GM21737 (cell line): ENCODE measurements at regions not wholly inside any gene's neighbourhood (a gene's known extent, or its start where the extent isn't known, plus 50 kb on each side); places are given as distances from the start of the nearest gene placed in this dataset.

Experiments
- ATAC-seq: cut with Tn5 transposase; IDR thresholded peaks from one replicate; pipeline ENCODE4 v1.9.1; 2021; ENCODE audit warnings: mild to moderate bottlenecking, moderate library complexity; ENCODE audit not compliant: unreplicated experiment

DNA sequence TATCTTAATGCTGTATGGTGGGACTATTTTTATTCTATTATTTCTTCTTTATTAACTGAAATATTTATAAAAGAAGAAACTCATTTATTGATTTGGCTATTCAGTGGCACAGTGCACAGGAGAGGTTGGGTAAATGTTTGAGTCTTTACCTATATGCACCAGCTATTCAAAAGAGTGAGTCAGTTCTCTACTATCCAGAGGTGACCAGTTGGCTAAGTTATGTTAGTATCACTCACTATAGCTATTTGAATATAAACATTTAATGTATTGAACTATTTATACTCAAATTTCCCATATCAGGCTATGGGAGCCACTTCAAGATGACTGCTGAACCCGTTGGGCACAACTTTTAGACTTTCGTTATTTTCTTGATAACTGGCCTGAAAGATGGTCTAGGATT lies 106.1 kb upstream of the VEGFC start:
- ATAC-seq, result no peak

DNA sequence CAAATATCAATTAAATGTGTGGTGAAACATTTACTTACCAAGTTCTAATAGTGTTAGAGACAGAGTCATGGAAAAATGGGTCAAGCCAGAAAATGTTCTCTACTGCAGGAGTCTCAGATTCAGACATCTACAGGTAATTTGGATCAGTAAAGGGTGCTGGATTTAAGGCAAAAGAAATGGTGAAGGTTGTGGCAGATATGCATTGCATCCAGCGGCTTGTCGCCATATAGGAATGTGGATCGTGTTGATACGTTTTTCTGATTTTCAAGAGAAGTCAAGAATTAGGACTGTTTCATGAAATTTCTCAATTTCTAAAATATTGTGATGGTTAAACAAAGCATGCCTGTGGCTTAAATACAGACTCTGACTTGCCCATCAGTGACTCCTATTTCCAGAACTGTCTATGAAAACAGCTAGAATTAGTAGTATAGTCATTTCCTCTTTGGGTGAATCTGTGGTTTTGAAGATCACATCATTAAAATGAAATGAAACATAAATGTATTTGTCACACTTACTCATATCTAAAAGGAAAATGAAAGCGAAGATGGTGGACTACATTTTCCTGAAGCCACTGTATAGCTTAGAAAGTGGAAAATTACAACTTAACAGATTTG lies 110.1 kb upstream of the VEGFC start:
- ATAC-seq, result peak; percentile 94

DNA sequence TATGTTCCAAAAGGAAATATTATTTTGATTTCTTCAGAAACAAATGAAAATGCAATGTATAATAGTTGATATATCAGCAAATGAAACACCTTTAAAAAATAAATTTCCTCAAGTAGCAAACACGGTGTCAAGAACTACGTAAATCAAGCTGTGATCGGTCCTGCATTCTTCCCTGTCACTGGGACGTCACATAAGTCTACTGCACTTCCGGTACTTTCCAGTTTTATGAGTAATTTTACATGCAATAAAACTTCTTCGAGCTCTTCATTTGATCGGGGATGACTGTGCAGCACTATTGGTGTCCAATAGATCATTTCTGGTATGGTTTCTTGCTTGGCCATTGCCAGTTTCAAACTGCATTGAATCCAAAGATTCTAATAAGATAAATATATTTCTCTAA lies 114.0 kb upstream of the VEGFC start:
- no peak for ATAC-seq

DNA sequence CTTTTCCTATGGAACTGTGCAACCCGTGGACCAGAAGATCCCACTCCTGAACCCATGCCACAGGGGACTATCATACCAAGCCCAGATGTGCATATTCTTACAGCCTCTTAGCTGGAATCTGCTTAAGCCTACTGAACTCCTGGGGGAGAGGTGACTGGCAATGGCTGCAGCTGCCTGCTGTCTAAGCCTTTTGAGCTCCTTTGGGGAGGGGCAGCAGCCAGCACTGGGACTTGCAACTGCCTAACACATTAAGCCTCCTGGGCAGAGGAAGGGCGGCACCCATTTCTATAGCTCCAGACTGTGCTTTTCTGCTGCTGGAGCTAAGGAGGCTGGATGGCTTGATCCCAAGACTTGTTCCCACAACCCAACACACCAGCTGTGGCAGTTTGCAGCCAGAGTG lies 117.9 kb upstream of the VEGFC start:
- ATAC-seq, result no peak

DNA sequence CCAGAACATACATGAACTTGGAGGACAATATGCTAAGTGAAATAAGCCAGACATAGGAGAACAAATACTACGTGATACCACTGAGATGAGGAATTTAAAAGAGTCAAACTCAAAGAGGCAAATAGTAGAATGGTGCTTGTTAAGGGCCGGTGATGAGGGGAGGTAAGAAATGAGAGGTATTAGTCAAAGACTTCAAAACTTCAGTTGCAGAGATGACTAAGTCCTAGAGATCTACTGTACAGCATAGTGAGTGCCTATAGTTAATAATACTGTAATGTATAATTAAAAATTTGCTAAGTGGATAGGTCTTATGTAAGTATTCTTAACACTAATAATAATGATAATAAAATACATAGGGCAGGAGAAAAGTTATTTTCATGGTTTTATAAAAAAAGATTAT lies 126.9 kb upstream of the VEGFC start:
- no peak for ATAC-seq

DNA sequence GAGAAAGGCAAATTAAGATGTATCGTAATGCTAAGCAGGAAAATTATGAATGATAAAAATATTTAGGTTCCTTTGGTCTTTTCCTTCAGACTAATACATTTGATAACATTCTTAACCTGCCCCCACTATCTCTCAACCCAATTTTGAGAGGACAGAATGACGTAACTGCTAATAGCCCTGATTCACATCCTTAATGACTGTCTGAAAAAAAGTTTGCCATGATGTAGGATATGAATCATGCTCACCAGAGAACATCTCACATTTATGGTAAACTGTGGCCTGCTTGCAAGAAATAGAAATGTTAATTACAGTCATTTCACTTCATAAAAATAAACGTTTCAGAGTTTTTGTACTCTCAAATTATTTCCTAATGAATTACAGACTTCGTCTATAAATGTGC lies 128.0 kb upstream of the VEGFC start:
- ATAC-seq, result no peak

DNA sequence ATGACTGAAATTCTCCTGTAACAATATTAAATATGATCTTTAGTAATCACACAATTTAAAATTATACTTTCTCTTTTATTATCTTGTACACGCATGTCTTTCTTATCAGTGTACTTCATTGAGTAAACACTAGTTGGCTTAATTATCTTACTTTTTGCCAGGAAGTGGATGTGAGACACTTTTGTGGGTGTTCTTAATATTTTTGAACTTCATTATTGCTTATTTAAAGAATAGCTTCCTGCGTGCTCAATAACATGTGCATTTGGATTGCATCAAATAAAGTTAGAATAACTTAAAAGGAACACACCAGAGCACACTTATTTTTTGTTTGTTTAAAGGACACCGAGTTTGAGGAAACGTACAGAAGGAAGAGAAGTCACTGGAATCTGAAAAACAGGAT lies 128.5 kb upstream of the VEGFC start:
- ATAC-seq, result no peak

DNA sequence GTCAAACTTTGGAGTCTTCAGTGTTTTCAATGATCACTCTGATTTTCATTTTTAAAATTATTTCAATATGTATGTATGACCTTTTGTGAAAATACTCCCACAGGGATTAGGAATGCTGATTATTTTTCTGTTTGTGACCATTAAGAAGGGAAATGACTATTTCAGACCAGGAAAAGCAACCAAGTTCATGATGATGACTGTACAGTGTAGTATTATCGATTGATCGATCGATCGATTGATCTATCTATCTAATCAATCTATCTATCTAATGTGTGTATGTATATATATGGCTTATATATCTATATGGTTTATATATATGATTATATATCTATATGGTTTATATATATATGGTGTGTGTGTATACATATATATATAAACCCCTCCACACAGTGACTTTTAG lies 131.5 kb upstream of the VEGFC start:
- ATAC-seq, result no peak

DNA sequence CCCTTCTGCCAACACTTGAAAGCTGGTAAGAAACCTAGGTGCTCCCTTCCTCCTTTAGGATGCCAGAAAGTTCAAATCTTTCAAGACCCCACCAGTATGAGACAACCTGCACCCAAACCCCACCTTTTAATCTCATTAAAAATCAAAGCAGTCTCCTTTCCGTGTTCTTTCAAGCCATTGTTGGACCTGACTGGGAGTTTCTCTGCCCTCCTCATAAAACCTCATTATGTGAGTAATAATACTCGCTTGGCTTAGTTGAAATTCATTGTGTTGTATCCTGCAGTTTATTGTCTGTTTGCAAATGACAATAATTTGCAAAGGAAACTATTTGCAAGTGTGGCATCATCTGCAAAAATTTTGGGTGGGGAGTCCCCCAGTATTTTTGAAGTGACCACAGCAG lies 133.2 kb upstream of the VEGFC start:
- no peak for ATAC-seq

DNA sequence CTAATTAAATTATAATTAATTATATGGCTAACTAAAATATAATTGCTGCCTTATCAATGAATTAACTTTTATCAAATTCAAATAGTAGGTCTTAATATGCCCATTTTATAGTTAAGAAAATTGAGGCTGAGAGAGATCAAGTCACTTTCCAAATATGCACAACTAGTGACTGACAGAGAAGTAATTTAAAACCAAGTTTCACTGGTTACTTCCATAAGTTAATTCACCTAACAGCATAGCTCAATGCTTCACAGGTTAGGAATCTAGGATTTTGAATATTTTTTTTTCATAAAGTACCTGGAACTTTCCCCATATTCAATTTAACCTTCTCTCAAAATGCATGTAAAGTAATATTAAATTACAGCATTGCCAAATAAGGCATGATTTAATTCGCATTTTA lies 134.4 kb upstream of the VEGFC start:
- no peak for ATAC-seq

DNA sequence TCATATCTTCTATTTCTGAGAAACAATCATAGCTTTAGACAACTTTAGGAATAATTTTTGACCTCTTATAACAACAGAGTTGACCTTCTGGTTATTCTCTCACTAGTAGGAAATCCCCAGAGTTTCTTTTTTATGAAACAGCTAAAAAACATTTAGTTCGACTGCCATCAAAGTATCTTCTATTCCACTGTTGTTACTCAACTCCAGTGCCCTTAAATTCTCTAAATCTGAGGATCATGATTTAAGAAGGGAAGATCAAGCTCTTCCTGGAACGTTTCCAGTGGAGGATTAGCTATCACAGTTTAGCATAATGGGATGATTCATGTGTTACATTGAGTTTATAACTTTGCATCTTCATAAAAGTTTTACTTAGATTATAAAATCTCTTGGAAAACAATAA lies 134.9 kb upstream of the VEGFC start:
- ATAC-seq, result no peak

DNA sequence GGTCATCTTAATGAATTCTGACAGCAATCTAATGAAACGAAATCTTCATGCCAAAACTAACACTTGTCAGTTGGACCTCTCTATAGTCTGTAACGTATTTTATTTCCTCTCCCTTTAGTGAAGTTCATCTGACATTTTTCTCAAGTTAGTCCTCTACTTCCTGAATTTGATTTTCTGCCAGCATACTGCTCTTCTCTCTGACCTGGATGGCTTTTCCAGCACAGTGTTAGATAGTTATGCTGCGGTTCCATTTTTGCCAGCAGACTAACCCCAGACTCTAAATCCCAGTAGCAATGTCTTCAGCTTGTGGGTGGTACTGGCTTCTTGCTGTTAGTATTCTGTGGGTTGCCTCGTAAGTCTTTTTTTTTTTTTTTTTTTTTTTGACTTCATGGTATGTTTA lies 146.7 kb upstream of the VEGFC start:
- ATAC-seq, result no peak

DNA sequence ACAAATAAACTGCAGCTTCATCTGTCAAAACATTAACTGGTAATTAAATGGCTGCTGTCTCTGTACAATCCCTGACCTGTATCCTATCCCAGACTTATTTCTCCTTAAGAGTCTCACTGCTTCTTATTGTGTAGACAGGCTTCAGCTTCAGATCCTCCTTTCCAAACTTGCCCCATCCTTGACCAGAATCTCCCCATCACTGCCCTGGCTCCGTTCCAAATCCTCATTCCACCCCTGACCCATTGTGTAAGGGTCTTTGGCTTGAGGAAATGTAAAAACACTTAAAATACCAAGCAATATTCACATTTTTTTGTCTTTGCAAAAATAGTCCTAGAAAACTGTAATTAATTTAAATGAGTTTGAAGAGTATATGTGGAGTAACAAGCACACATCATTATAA lies 152.6 kb upstream of the VEGFC start:
- ATAC-seq, result no peak

DNA sequence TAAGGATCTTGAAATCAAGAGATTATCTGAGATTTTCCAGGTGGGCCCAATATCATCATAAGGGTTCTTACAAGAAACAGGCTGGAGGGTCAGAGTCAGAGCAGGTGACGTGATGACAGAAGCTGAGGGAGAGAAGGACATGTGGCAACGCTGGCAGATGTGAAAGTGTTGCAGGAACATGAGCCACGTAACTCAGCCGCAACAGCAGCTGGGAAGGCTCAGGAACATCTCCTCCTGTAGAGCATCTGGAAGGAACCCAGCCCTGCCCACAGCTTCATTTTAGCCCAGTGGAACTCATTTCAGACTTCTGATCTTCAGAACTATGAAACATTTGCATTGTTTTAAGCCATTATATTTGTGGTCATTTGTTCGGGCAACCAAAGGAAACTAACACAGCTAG lies 156.3 kb upstream of the VEGFC start:
- ATAC-seq, result no peak

DNA sequence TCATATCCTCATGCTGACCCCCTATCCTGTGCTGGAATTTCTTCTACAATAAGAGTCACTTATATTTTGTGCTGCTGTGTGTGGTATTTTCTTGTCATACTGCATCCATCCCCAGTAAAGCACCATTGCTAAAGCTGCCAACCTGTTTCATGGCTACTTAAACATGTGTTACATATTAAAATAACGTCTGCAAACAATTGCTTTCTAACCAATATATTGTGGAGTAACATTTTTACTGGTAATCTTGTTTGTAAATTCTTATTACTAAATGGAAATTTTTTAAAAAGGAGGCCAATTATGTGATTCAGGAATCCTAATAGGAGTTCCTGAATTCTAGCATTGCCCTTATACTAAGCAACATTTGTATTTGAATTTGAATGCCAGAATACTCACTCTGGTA lies 160.3 kb upstream of the VEGFC start:
- no peak for ATAC-seq

DNA sequence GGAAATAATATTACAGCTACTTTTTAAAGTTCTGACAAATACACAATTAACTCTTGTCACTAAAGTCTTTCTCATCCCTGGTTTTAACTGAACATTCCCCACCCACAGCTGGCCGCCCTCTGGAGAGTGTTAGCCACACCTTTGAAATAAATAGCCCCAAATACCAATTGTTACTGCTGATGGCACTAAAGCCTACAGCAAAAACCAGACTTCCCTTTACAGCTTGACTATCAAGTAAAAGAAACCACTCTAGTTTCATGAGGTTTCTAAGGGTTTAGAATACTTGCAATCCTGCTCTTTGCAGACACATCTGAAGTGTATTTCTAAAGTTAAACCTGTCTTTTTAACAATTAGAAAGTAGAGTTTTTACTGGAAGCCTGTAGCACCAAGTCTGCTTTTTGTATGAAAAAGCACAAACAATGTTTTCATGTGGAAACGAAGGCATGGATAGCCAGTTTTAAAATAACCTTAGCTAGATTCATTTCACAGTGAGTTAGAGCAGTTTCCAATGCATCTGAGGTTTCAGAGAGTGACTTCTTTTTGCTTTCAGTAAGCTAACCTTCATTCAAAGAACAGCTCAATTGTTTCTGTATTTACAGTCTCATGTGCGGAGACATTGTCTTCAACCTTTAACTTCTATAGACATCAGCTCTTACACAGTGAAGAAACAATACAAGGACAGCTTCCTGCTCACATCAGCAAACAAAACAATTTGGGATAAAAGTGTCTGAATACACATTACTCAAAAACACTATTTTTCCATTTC lies 164.8 kb upstream of the VEGFC start:
- no peak for ATAC-seq

DNA sequence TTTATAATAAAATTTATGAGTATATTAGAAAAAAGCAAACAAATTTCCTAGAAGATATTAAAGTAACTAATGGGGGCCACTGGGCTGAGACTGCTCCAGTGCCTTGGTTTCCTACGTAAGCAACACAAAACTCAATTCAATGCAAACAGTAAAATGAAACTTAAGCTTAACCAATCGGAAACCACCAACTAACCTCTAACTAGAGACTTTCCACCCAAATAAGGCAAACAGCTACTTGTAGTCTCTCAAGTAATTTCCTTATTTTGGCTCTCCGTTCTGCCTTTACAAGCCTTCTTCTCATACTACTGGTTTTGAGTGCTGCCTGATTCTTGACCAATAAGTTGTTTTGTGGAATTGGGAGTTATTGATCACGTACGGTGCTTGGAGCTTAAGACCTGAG lies 167.3 kb upstream of the VEGFC start:
- no peak for ATAC-seq

DNA sequence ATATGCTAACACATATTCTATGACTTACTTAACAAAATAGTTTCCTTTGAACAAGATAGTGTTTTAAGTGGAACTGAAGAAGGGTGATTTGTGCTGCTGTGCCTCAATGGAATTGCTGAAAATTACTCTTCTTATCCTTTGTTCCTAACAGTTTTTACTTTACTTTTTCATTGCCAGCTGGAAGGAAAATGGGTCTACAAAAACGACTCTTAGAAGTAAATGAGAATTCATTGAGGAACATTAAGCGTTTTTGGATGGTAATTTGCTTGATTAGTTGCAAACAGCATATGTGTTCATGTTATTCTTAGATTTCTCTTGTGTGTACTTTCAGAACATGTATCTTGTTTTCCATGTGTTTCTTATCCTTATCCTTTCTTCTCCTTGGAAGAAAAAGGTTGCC lies 170.4 kb upstream of the VEGFC start:
- no peak for ATAC-seq

DNA sequence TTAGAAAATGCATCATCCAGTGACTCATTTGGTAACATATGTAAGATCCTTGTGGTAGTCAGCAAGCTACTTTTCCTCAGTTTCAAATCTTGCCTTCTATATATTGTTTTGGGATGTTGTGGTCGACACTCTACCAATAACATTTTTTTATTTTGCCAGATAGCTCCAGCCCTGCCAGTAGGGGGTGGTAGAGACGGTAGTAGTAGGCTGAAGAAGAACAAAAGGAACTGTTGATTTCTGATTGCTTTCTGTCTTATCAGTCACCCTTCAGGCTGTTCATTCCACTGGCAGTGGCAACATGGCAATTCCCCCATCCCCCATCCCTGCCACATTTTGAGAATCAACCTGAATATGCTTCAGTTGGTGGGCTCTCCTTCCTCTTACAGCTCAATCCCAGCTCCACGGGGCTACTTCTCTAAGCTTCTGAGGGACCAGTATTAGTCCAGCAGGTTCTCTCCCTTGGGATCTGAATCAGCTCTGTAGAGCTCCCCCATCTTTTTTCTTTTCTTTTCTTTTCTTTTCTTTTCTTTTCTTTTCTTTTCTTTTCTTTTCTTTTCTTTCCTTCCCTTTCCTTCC lies 171.5 kb upstream of the VEGFC start:
- ATAC-seq, result no peak

DNA sequence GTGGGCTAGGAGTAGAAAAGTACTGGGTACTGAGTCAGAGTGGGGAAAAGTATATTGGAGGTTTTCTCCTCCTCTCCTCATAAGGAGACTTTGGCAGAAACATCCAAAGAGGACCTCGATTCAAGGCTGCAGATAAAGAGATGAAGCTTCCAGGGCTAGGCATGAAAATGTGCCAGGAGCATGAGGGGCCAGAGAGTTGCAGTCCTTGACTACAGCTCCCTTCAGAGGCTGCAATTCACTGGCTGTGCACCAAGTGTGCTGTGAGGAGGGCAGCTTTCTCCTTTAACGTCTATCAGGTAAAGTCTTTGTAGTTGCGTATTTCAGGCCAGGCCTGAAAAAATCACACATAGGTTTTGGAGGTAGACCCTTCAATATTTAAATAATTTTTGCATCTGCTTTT lies 174.9 kb upstream of the VEGFC start:
- ATAC-seq, result no peak

DNA sequence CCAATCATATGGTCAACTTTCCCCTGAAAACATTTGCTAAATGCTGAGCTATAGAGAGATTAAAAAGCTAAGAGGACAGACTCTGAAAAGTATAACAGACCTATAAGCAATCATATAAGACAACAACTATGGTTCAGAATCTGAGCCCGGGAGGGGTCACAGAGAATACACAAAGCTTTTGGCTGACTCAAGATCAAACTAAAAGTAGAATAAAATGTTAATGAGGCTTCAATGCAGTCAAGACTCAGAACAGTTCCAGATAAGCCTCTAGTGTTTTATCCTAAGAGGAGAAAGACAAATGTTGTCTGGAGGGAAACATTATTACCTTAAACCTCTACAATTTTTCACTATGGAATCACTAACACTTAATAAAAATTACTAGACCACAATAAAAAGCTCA lies 175.4 kb upstream of the VEGFC start:
- no peak for ATAC-seq

DNA sequence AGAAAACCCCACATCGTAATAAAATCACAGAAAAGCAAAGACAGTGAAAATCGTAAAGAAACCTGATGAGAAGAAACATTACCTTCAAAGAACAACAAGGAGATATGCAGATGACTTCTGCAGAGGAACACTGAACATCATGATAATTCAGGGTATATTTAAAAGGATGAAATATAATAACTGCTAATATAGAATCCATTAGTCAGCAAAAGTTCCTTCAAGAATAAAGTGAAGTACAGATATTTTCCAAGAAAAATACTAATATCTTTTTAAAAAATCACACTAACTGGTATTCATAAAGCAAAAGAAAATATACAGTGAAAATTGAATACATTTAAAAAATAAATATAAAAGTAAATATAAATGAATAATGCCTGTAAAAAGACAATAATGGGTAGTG lies 176.3 kb upstream of the VEGFC start:
- no peak for ATAC-seq

DNA sequence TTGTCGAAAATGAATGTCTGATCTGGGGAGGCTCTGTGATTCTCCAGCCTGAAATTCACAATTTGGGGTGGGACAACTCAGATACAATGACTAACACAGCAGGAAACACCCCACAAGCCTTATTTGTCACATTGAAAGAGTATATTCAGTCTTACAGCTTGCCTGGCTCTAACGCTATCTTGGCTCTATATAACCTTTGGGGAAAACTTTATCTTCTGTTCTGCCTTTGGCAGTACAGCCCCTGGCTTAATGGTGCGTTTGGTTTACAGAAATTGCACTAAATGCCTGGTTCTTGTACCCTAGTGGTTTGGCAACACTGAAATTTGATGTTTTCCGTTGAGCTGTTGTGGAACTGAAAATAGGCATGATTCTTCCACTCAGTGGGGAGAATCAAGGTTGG lies 178.1 kb upstream of the VEGFC start:
- ATAC-seq, result no peak
